ENCODE measurements at regions not wholly inside any gene's neighbourhood (a gene's known extent, or its start where the extent isn't known, plus 50 kb on each side); places are given as distances from the start of the nearest gene placed in this dataset.

- no peak overlapping the region for H2BK5ac ChIP-seq (ENCODE audit: low read depth, low read length, poor library complexity, severe bottlenecking)
- H3K4me1 ChIP-seq (ENCODE audit: control insufficient read depth, insufficient read depth, low read length): no peaks in the 10 kb centered on the region
- H2AK5ac ChIP-seq (ENCODE audit: low read depth, low read length): no peak overlapping the region
- no peak overlapping the region for H3K4me3 ChIP-seq (ENCODE audit: insufficient read depth, low read depth, low read length)
- ChIA-PET CTCF (no interaction called here), POLR2A (ENCODE audit: unreplicated experiment) (no interaction called here)
- no peaks in the 10 kb centered on the region for H3K36me3 ChIP-seq (ENCODE audit: control insufficient read depth, insufficient read depth, low read length)
- H3K23ac ChIP-seq (ENCODE audit: low read depth, low read length): no peak overlapping the region
- no peaks in the 10 kb centered on the region for H4K20me1 ChIP-seq (ENCODE audit: insufficient read depth, low read length)
- intact Hi-C loops (cut with micrococcal nuclease): no loop called here
- no peaks in the 10 kb centered on the region for H3K79me1 ChIP-seq (ENCODE audit: low read depth in 1 of 2, low read length in 2 of 2)
- H4K91ac ChIP-seq (ENCODE audit: insufficient read depth, low read depth, low read length): no peak overlapping the region
- in situ Hi-C loops (cut with MboI; ENCODE audit: low sequenced_read_pairs): no loop called here
- no peak overlapping the region for H2BK20ac ChIP-seq (ENCODE audit: low read depth, low read length)
- no peak overlapping the region for H2AK9ac ChIP-seq (replicated peaks; ENCODE audit: low read depth, low read length, poor library complexity)
- no peak overlapping the region for H2BK120ac ChIP-seq (ENCODE audit: low read depth, low read length)
- no peak overlapping the region for H3K14ac ChIP-seq (replicated peaks; ENCODE audit: low read depth, low read length)
- no peak overlapping the region for H3K4me2 ChIP-seq (ENCODE audit: low read depth, low read length)
- no peak for ATAC-seq (ENCODE audit: low read depth)
- no peak overlapping the region for H3K27ac ChIP-seq (ENCODE audit: insufficient read depth, low read length)
- H3K27me3 ChIP-seq (ENCODE audit: control insufficient read depth, insufficient read depth, low read length): no peaks in the 10 kb centered on the region
- H4K5ac ChIP-seq (ENCODE audit: low read depth, low read length): no peak overlapping the region
- no CpG with 5 or more reads among the region's 6 CpGs for WGBS, 2 experiments (ENCODE audit: extremely low coverage in 2 of 2, insufficient read length in 1 of 2)
- no peak for TF ChIP-seq CEBPB (IDR thresholded peaks at IDR 0.05; ENCODE audit: low read depth, low read length)
- no peak for TF ChIP-seq RCOR1 (IDR thresholded peaks at IDR 0.05; ENCODE audit: insufficient replicate concordance, low read length)
- no peak for TF ChIP-seq USF2 (IDR thresholded peaks at IDR 0.05; ENCODE audit: low read depth, low read length)
- no peak for TF ChIP-seq CHD1 (IDR thresholded peaks at IDR 0.05; ENCODE audit: low read depth, low read length)
- no peak for TF ChIP-seq NFE2L2 (IDR thresholded peaks at IDR 0.05; ENCODE audit: low read depth, low read length)
- no peak for TF ChIP-seq MAFK (IDR thresholded peaks at IDR 0.05; ENCODE audit: low read depth, low read length)
- TF ChIP-seq RFX5 (IDR thresholded peaks at IDR 0.05; ENCODE audit: low read depth, low read length): no peak
- no peak for TF ChIP-seq POLR2A (IDR thresholded peaks at IDR 0.05; ENCODE audit: low read depth, low read length)
- TF ChIP-seq BHLHE40 (IDR thresholded peaks at IDR 0.05; ENCODE audit: low read depth, low read length): no peak
- TF ChIP-seq ELK1 (IDR thresholded peaks at IDR 0.05; ENCODE audit: borderline replicate concordance, low read depth, low read length): no peak
- no peak for TF ChIP-seq SMC3 (IDR thresholded peaks at IDR 0.05; ENCODE audit: low read depth, low read length)
- TF ChIP-seq MAZ (IDR thresholded peaks at IDR 0.05; ENCODE audit: borderline replicate concordance, low read depth, low read length): no peak
- TF ChIP-seq RAD21 (IDR thresholded peaks at IDR 0.05; ENCODE audit: low read length): no peak
- no peak for TF ChIP-seq MXI1 (IDR thresholded peaks at IDR 0.05; ENCODE audit: borderline replicate concordance, low read depth, low read length)
- TF ChIP-seq CTCF (conservative IDR thresholded peaks at IDR 0.05; ENCODE audit: low read depth, low read length): no peak
- TF ChIP-seq FOS (IDR thresholded peaks at IDR 0.05; ENCODE audit: low read depth, low read length): no peak
- H3K4ac ChIP-seq (ENCODE audit: low read depth, low read length): no peak overlapping the region
- dilution Hi-C loops (cut with HindIII; ENCODE audit: low sequenced_read_pairs, unreplicated experiment): no loop called here
- no peak overlapping the region for H2AFZ ChIP-seq (replicated peaks; ENCODE audit: low read length, poor library complexity)
- H3K9me3 ChIP-seq (ENCODE audit: control insufficient read depth, insufficient read depth, low read length): peaks cover 7% of the 10 kb centered on the region
- H3K18ac ChIP-seq (ENCODE audit: low read depth, low read length): no peak overlapping the region
- no TSS peak for BruUV-seq (replicated peaks)
- no peak overlapping the region for H3K9ac ChIP-seq (ENCODE audit: low read depth, low read length)
- no peak overlapping the region for H2BK15ac ChIP-seq (ENCODE audit: low read depth, low read length)
- H3K56ac ChIP-seq (ENCODE audit: extremely low read depth, insufficient read depth, low read length): no peak overlapping the region
- no peak overlapping the region for H4K8ac ChIP-seq (ENCODE audit: low read depth in 2 of 2, low read length in 2 of 2)
- DNase-seq: no peak
- no peaks in the 10 kb centered on the region for H3K9me1 ChIP-seq (ENCODE audit: insufficient read depth, low read length)
Measured at GRCh38 chr3:182436547-182436946, 356.8 kb upstream of the ATP11B start.
